Keratinocyte (primary cell): ENCODE measurements at regions not wholly inside any gene's neighbourhood (a gene's known extent, or its start where the extent isn't known, plus 50 kb on each side); places are given as distances from the start of the nearest gene placed in this dataset.
A peak's percentile ranks its signal among the peaks of the same experiment; 100 is the strongest.

Experiments used
- CTCF ChIP-seq, 3 experiments: IDR thresholded peaks in 1 of 3; conservative IDR thresholded peaks in 1 of 3; optimal IDR thresholded peaks in 1 of 3; 2 replicates in 2 of 3; 3 replicates in 1 of 3; pipeline versions ENCODE3 to v1.5.1; 2011; ENCODE audit warnings: low read length in 3 of 3, mild to moderate bottlenecking in 3 of 3, moderate library complexity in 2 of 3, control low read depth in 1 of 3, inconsistent platforms in 1 of 3; ENCODE audit not compliant: insufficient read depth in 2 of 3; ENCODE audit errors: extremely low read depth in 1 of 3
- EZH2 ChIP-seq: IDR thresholded peaks from one replicate; pipeline ENCODE4 v1.6.1; 2012; ENCODE audit warnings: inconsistent platforms, mild to moderate bottlenecking, low read length, moderate library complexity

DNA sequence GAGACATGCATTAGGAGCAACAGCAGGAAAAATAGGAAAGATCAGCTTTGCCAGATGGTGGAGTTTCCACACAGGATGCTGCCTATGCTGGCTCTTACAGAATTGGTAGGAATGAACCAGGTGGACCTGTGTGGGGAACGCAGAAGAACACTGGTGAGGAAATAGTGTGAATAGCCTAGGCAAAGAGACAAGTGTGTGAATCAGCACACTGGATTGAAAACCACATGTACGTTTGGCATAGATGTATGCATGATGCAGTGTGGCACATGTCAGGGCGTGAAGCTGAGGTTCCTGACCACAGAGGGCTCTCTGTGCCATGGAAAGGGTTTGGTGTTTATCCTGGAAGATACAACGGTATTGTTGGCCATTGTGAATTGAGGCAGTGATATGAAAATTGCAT, 156.5 kb upstream of the SLC10A2 start:
- TF ChIP-seq EZH2 (no peak), CTCF (optimal IDR thresholded peaks at IDR 0.05 in 1 of 3, IDR thresholded peaks at IDR 0.05 in 1 of 3, conservative IDR thresholded peaks at IDR 0.05 in 1 of 3; ENCODE audit: extremely low read depth in 1 of 3, insufficient read depth in 2 of 3, low read length in 3 of 3) (peak in 1 of 3 experiments; percentile 41)
